ENCODE measurements at regions not wholly inside any gene's neighbourhood (a gene's known extent, or its start where the extent isn't known, plus 50 kb on each side); places are given as distances from the start of the nearest gene placed in this dataset.

GRCh38 chr16:59252317-59252716 lies 518.2 kb upstream of the GOT2 start:
- CTCF ChIA-PET, result no interaction called here
- in situ Hi-C loops (cut with HindIII; ENCODE audit: low pct_unique_long_range_greater_than_20kb, low sequenced_read_pairs) (no loop called here), intact Hi-C loops (cut with micrococcal nuclease; ENCODE audit: unreplicated experiment) (no loop called here)
- Histone ChIP-seq H3K27ac (ENCODE audit: low read length) (no peak overlapping the region), H3K27me3 (ENCODE audit: control insufficient read depth, insufficient read depth, low read length) (no peaks in the 10 kb centered on the region), H3K36me3 (ENCODE audit: control insufficient read depth, insufficient read depth, low read length) (no peaks in the 10 kb centered on the region), H3K9me3 (ENCODE audit: control insufficient read depth, insufficient read depth, low read depth, low read length) (no peaks in the 10 kb centered on the region), H3K4me1 (ENCODE audit: control insufficient read depth, insufficient read depth, low read length) (no peaks in the 10 kb centered on the region), H3K4me3 (ENCODE audit: low read depth in 2 of 2, low read length in 2 of 2) (no peak overlapping the region)
- BruUV-seq (replicated peaks), result no TSS peak
- no peak for TF ChIP-seq REST (IDR thresholded peaks at IDR 0.05; ENCODE audit: insufficient read depth in 1 of 2, low read depth in 2 of 2, low read length in 1 of 2)
- POLR2A ChIA-PET, result no interaction called here
- DNase-seq (ENCODE audit: low read depth, low spot score) (no peak), ATAC-seq (no peak)

DNA sequence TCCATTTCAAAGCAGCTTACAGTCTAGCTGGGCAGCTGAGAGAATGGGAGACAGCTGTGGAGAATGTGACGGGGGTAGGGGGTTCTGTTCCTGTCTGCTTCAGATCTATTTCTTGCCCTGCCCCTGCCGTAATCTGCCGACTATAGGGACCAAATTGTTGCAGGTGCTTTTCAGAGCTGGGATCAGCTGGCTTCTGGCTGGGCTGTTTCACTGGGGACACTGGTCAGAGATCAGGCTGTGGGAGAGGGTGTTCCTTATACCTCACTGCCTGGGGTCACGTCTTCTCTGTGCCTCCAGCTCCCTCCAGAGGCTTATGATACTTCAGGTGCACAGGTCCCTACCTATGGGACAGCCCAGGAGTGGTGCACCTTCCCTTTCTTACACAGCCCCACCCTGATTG lies 514.9 kb upstream of the GOT2 start:
- ATAC-seq, result no peak
- no peak overlapping the region for H3K4me3 ChIP-seq (ENCODE audit: low read depth in 2 of 2, low read length in 2 of 2)
- DNase-seq (ENCODE audit: low read depth, low spot score), result no peak
- H3K27me3 ChIP-seq (ENCODE audit: control insufficient read depth, insufficient read depth, low read length), result no peaks in the 10 kb centered on the region
- intact Hi-C loops (cut with micrococcal nuclease; ENCODE audit: unreplicated experiment) (no loop called here), in situ Hi-C loops (cut with HindIII; ENCODE audit: low pct_unique_long_range_greater_than_20kb, low sequenced_read_pairs) (no loop called here)
- BruUV-seq (replicated peaks), result no TSS peak
- no peaks in the 10 kb centered on the region for H3K9me3 ChIP-seq (ENCODE audit: control insufficient read depth, insufficient read depth, low read depth, low read length)
- ChIA-PET CTCF (no interaction called here), POLR2A (no interaction called here)
- no peak for TF ChIP-seq SIN3A (IDR thresholded peaks at IDR 0.05; ENCODE audit: borderline replicate concordance, insufficient read depth, low read depth, low read length)
- TF ChIP-seq, protein P1, sequence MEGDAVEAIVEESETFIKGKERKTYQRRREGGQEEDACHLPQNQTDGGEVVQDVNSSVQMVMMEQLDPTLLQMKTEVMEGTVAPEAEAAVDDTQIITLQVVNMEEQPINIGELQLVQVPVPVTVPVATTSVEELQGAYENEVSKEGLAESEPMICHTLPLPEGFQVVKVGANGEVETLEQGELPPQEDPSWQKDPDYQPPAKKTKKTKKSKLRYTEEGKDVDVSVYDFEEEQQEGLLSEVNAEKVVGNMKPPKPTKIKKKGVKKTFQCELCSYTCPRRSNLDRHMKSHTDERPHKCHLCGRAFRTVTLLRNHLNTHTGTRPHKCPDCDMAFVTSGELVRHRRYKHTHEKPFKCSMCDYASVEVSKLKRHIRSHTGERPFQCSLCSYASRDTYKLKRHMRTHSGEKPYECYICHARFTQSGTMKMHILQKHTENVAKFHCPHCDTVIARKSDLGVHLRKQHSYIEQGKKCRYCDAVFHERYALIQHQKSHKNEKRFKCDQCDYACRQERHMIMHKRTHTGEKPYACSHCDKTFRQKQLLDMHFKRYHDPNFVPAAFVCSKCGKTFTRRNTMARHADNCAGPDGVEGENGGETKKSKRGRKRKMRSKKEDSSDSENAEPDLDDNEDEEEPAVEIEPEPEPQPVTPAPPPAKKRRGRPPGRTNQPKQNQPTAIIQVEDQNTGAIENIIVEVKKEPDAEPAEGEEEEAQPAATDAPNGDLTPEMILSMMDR (IDR thresholded peaks at IDR 0.05), result no peak
- no peak for TF ChIP-seq TCF7L2 (IDR thresholded peaks at IDR 0.05; ENCODE audit: low read depth, low read length)
- no peak for TF ChIP-seq REST (IDR thresholded peaks at IDR 0.05; ENCODE audit: insufficient read depth in 1 of 2, low read depth in 2 of 2, low read length in 1 of 2)
- TF ChIP-seq POLR2AphosphoS5 (IDR thresholded peaks at IDR 0.05; ENCODE audit: low read depth, low read length), result no peak
- no peaks in the 10 kb centered on the region for H3K4me1 ChIP-seq (ENCODE audit: control insufficient read depth, insufficient read depth, low read length)
- no peak overlapping the region for H3K27ac ChIP-seq (ENCODE audit: low read length)
- no peaks in the 10 kb centered on the region for H3K36me3 ChIP-seq (ENCODE audit: control insufficient read depth, insufficient read depth, low read length)

Data from Panc1 (cell line).